ENCODE measurements at regions not wholly inside any gene's neighbourhood (a gene's known extent, or its start where the extent isn't known, plus 50 kb on each side); places are given as distances from the start of the nearest gene placed in this dataset.

DNA sequence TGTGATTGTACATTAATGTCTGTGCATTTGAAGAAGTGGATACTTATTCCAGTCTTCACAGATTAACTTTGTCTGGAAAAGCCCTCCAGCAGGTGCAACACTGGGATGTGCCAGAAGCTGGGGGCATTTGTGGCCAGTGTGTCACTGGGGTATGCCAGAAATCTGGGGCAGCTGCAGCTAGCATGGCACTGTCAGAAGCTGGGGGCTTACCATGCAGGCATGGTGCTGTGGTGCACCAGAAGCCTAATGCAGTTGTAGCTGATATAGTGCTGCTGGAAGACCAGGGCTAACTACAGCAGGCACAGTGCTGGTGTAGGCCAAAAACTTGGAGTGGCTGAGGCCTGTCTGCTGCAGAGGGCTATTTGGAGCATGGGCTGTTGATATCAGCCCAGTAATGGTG lies 270.1 kb downstream of the STK31 start:
- no peak for DNase-seq

DNA sequence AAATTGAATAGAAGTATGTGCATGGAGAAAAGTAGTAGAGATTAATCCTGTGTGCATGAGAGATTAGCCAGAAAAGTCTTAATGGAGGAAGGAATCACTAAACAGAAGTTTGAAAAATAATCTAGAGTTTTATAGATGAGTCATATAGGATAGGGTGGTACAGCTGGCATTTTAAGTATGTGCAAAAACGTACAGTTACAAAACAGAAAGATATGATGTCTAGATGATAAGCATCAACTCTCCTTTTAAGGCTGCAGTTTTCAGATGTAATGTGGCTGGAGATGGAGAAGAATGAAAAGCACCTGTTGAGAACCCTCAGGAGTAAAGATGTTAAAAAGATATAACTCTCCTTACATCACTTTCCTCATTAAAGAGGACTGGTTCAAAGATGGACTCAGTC lies 271.3 kb downstream of the STK31 start:
- DNase-seq, result no peak

DNA sequence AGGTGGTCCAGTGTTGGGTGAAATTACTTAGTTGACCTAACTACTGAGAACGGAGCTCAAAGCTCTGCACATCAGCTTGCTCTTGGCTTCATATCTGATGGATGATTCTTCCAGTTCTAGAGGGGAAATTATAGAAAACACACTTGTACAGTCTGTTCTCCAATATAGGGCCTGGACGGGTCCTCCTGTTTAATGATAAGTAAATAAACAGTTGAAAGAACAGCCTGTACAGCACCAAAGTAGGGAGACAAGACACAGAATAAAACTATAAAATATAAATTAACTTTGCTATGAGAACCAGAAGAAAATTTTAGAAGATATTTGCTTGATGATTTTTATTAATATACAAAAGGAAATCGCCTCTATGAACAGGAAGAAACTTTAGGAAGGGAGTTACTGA lies 271.7 kb downstream of the STK31 start:
- DNase-seq, result no peak

DNA sequence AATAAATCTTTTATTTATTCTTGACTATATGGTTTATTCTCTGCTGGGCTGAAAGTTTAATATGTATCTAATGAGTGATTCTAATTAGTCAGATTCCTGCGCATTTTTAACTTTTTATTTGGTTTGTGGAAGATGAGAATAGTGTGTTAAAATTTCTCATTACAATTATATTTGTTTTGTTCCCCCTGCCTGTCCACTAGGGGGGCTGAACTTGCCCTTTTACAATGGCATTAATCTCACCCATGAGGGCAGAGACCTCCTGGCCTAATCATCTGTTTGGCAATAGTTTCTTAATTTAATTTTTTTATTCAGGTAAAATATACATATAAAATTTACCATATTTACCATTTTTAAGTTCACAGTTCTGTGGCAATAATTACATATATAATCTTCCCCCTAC lies 278.5 kb upstream of the NPY start:
- no peak for DNase-seq

DNA sequence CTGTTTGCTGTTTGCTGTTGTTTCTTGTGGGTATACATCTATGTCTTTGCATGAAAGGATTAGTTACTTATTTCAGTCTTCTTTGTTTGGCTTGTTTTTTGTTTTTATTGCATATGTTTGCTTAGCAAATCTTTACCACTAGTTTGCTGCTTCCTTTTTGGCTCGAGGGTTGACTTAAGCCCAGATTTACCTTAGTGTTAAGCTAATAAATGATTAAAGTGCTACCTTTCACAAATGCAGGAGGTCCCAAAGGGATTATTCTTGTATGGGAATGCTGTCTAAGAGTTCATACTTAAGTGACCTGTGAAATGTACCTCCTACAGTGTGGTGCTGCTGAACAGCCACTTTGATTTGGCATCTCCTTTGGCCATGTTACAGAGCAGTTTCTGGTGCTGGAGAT lies 273.5 kb upstream of the NPY start:
- DNase-seq, result no peak

DNA sequence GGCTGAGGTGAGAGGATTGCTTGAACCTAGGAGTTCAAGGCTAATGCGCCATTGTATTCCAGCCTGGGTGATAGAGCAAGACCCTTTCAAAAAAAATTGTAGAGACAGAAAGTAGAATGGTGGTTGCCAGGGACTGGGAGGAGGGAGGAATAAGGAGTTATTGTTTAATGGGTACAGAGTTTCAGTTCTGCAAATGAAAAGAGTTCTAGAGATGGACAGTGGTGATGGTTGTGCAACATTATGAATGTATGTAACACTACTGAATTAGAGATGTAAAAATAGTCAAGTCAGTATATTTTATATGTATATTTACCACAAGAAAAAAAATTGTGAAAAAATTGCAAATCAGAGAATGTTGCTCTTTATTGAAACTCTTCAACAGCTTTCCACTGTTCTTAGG lies 266.5 kb upstream of the NPY start:
- DNase-seq, result no peak

DNA sequence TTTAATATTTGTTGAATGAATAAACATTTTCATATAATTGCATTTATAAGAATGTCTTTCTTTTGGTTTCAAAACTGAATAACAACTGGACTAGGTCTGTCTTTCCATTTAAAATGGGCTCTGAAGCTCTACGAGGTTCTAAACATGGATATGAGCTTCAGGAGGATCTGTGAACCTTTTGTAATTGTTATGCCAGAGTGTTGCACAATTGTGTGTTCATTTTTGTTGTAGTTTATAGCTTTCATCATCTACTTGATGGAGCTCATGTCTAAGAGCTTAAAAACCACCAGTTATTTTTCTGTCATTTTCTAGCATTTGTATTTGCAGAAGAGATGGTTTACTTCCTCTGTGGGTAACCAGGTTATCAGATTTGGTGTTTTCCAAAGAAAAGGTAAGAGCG lies 265.7 kb upstream of the NPY start:
- no peak for DNase-seq

DNA sequence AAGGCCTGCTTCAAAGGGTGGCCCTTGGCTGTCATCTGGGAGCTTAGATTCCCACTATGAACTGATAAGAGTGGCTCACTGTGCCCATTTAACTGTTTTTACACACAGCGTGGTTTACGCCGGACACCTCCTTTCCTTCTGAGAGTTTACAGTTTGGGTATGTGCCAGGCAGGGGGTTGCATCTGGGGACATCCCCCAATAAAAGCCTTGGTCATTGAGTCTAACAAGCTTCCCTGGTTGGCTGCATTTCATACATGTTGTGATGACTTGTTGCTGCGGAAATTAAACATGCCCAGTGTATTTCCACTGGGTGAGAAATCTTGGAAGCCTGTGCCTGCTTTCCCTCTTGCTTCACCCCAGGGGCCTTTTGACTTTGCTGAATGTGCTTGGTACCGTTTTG lies 264.1 kb upstream of the NPY start:
- no peak for DNase-seq

DNA sequence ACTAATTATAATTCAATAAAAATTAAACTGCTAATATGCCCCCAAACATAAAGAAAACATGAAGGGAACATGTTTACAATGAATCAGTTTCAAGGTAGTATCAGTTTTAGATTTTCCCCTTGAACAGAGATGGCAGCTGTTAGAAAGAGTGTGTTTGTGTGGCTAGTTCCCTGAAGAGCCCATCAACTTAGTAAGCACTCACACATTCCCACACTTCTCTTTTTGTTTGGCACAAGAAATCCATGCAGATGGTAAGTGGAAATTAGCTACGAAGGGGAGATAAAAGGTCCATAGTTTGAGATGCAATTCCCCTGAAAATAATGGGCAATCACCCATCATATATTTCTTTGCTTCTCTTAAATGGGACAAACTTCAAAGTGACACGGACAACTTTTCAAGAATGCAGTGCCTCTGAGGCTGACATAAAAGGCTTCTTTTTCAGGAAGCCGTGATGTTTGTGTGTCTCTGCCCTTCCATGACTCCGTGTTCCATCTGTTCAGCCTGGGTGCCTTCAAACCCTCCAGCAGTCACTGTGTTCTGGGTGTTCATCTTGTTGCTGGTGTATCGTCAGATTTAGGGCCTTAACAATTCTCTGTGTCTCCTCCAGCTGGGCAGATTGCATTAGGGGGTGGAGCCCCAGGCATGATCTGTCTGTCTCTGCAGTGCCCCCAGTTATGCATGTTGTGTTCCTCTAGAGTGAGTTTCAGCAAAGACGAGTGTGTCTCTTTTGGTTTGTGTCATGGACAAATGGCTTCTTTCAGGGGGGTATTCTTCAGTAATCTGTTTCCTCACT lies 259.5 kb upstream of the NPY start:
- peak; percentile 7 for DNase-seq

DNA sequence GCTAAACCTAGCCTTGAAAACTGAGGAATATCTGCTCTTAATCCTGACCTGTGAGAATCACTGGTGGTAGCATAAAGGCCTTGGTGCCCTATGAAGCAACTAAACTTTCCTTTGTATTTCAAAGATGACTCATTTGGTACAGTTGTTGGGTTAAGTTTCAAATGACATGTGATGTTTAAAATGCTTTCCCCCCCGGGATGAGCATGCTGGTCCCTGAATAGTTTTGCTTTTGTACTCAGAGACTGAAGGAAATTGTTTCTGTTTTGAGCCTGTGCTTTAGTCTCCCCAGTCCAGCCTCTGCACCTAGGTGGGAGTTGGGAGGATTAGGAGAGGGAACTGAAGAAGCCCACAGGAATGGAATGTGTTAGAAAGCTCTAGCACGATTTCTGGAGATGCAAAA lies 258.9 kb upstream of the NPY start:
- no peak for DNase-seq

DNA sequence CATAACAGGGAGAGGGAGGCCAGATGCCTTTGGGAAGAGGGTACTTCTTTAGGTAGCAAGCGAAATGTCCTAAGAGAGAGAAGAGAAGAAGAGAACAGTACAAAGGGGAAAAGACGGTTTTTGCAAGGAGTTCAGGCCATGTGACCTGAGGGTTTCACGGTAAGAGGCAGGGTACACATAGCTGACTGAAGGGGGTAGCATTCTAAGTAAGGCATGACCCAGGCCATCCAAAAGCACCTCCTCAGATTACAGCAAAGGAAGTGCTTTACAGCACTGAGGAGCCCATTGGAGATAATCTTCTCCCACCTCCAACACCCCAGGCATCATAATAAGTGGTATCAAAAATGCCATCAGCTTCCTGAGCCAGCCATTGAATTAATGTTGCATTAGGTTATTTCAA lies 258.2 kb upstream of the NPY start:
- DNase-seq, result no peak

DNA sequence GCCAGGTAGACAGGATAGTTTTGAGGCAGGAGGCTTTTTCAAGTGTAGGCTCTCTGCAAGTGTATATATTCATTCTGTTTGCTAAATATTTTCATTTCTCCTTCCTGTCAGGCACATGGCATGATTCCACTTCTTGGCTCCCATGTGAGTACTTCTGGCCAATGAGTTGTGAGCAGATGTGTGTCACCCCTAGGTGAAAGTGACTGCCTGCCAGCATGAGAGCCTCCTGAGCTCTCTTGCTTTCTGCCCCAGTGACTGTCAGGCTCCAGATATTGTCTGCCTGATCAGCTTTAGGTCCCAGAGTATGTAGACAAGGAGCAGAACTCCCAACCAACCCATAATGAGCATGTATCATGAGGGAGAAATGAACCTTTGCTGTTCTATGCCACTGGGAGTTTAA lies 257.6 kb upstream of the NPY start:
- DNase-seq, result no peak

DNA sequence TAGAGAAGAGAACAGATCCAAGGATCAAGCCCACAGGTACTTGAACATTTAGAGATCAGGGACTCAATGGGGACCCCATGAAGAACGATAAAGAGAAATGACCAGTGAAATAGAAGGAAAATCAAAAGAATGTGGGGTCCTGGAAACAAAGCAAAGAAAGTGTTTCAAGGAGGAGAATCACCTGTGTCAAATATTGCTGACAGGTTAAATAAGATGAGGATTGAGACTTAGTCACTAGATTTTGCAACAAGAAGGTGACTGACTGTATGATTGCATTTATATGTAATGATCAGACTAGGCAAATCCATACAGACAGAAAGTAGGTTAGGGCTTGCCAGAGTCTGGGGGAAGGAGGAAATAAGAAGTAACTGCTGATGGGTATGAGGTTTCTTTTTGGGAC lies 254.9 kb upstream of the NPY start:
- no peak for DNase-seq

DNA sequence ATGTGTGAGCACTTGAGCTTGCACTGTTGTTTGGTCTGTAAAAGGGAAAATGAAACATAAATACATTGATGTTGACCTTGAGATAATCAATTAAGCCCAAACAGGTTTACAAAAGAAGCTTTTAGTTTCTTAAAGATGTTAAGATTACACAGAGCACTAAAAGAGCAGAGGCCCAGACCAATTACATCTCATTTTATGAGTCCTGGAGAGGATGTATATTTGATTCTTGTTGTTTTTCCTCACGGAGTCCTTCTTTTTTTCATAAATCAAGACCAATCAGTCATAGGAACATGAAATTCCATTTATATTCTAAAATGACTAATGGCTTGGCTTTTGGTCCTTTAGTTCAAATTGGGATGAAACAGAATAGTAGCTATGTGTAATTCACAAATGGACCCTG lies 249.7 kb upstream of the NPY start:
- DNase-seq, result no peak

DNA sequence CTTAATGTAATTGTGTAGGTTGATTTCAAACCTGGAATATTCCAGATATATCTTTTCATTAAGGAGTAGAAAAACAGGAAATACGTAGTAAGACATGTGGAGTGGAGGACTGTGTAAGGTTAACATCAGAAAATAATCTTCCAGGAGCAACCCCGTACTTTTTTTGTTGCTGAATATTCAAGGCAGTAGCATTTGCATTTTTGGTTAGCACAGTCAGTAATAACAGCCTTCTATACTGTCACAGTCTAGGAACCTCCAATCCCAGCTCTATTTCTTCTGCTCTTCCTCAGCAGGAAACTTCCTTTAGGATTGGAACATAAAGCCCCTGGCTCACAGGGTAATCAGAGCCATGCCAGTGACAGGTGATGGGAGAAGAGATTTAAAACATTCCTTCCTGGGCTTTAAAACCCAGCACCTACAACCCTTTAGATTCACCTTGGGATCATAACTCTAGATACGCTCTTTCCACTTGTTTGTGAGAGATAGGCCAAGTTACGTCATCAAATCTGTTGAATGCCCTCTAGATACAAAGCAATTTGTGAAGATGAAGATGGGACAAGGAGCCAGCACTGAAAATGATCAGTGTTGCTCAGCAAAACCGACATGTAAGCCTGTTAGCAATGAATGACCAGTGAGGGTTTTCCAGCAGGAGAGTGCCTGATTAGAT lies 248.5 kb upstream of the NPY start:
- DNase-seq, result no peak

DNA sequence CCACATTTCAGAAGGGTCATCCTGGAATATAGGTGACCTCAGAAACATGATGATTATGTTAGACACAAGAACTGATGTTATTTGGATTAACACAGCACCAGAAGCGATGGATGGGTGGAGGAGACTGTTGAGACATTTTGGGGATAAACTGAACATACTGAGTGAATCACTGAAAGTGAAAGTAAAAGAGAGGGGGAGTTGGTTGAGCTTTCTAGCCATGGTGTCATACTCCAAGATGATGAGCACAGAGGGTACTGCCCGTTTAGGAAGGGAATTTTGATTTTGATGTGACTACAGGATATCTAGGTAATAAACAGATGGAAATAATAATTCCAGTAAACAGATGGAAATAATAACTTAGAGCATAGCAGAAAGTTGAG lies 248.0 kb upstream of the NPY start:
- DNase-seq, result no peak

DNA sequence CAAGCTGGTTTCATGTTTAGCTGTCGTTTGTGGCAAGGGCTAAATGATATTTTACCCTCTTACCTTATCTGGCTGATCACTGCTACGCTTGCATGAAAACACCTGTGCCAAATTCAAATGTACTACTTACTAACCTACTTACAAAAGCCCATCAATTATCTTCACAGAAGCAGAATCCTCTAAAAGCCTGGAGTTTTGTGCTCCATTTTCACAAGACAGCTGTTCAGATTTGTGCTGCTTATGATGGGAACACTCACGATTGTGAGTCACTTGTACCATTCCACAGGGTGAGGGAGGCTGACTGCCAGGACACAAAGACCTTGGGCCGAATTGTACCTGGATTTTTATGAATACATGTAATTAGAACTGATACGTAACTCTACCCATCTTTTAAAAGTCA lies 245.0 kb upstream of the NPY start:
- DNase-seq, result no peak

DNA sequence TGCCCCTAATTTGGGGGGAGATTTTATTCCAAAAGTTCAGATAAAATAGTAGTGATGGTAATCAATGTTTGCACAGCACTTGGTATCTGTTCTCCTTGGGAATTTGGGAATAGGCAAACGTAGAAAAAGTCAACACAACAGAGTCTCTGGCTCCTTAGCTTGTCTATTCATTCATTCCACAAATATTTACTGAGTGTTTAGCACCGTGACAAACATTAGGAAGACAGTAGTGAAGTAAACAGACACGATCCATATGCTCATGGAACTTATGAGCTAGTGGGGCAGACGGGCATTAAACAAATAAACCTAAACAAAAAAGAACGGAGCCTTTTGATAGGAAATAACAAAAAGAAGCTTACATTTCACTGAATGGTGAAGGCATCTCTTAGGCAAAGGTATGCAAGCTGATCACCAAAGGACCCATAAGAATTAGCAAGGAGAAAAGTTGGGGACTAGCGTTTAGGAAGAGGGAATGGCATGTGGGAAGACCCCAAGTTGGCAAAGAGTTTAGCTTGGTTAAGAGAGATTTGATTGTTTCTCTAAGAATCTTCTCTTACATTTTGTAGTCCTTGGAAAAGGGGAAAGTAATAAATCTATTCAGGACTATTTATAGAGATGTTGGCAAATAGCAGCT lies 243.9 kb upstream of the NPY start:
- no peak for DNase-seq

DNA sequence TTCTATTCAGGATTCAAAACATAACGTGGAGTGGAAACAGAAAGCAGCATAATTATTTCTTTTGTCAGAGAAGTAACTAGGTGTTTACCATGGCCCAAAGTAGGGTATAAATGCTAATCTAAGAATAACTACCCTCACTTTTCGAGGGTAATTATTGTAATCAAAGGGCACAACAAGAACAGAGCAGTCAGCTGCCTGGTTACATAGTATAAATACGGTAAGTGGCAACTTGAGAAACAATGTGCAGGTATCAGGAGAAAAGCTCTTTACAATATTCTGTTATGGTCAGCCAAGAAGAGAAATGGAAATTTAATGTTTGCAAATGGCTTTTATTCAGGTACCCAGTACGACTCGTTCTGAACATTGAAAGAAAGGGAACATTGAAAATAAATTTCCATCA lies 242.0 kb upstream of the NPY start:
- DNase-seq, result no peak

DNA sequence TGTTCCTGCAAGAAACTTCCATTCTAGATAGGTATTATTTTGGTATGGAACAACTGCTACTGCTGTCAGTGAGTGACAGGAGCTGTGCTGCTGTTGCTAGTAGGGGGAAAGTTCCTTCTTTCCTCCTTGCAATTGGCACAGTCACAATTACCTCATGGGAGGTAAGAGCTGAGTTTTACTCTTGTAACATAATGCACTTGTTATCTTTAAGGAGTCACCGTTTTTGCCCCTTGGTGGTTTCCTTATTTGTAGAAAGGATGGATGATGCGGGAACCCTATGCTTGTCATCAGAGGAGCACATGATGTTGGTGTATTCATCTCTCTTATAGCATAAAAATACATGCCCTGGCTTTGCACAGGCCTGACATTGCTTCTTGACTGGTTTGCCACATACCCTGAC lies 234.7 kb upstream of the NPY start:
- DNase-seq, result no peak

DNA sequence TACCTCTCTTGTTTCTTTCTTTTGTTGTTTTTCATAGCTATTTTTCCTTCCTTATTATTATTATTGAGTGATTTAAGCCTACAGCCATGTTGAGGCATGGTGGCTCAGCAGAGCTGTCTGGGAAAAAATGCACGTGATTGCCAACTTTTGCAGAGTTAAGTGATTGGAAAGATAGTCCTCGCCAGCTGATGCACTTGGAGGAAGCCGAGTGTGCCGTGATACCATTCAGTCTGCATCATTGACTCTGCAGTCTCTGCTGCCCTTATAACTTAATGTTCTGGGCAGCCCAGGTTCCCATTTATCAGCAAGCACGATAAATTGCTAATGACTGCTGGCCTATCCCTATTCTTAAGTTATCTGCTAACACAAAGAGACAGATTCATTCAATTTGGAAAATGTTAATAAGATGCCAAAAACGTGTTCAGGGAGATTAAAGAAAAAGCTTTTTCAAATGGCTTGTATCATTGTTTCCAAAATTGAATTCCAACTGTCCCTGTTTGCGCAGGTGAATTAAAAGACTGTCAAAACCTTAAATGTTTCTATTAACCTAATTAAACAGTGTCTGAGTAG lies 232.9 kb upstream of the NPY start:
- DNase-seq, result no peak

DNA sequence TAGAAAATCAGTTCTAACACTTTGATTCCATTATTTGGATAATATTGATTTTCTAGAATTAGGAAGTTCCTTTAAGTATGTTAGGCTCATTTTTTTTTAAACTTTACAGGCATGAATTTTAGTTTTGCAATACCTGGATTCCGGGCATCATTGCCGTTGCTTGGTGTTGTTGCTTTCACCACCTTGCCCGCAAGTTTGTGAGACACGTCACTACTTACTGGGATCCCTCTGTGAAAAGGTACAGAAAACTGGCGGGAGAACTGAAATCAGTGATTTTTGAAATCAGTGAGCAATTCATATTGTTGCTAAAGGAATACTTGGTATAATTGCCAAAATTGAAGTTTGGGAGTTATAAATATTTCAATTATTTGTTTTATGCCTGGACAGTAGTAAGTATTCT lies 232.3 kb upstream of the NPY start:
- DNase-seq, result no peak

DNA sequence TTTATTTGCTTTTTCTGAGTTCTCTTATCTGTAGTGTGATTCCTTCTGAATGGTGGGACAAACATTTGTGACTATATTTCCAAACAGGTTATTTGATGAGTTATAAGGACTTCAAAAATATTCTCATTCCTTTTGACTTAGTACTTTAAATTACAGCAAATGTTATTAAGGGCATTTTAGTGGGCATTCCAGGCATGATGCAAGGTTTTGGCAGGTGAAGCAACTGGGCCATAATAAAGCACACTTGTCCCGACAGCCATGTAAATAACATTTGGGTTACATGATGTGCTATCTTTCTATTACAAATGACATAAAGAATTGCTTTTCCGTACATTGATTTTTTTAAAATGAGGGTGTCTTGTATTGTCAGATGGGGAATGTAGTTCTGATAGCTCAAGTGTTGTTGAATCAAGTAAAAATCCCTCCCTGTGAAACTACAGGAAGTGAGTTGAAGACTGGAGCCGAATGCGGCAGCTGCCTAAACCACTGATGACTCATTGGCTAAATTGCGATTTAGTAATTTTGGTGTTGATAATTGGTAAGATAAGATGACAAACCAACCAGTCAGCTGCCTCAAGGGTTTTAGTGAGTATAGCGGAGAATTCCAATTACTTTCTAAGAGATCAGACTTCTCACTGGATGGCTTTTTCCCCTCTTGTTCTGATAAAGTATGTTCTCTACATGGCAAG lies 231.3 kb upstream of the NPY start:
- DNase-seq, result no peak

Measured in right kidney (tissue), 1 donor.